ENCODE measurements at regions not wholly inside any gene's neighbourhood (a gene's known extent, or its start where the extent isn't known, plus 50 kb on each side); places are given as distances from the start of the nearest gene placed in this dataset.
"Not testable (repeated sequence)": the region's sequence is repeated elsewhere in the genome, so short reads cannot be mapped to it uniquely, and the experiment has no call there.

GRCh38 chr2:75892490-75892889 lies 181.8 kb upstream of the GCFC2 start:
- intact Hi-C loops (cut with DNase I) = no loop called here
- DNase-seq (ENCODE audit: missing footprints) = no peak
- ATAC-seq = no peak

GRCh38 chr2:75882530-75882929 lies 171.8 kb upstream of the GCFC2 start:
- intact Hi-C loops (cut with DNase I) = no loop called here
- ATAC-seq = no peak
- no peak for DNase-seq (ENCODE audit: missing footprints)

- intact Hi-C loops (cut with DNase I); DNase-seq (ENCODE audit: missing footprints); ATAC-seq: not testable (repeated sequence)
These were observed 164.9 kb upstream of the GCFC2 start for GRCh38 chr2:75875606-75876005.

- ATAC-seq; DNase-seq (ENCODE audit: missing footprints); intact Hi-C loops (cut with DNase I): not testable (repeated sequence)
These were observed 161.3 kb upstream of the GCFC2 start for GRCh38 chr2:75871762-75872614.

- intact Hi-C loops (cut with DNase I) = no loop called here
- ATAC-seq = no peak
- DNase-seq (ENCODE audit: missing footprints) = no peak
These were observed 160.0 kb upstream of the GCFC2 start for GRCh38 chr2:75870651-75871137.

DNA sequence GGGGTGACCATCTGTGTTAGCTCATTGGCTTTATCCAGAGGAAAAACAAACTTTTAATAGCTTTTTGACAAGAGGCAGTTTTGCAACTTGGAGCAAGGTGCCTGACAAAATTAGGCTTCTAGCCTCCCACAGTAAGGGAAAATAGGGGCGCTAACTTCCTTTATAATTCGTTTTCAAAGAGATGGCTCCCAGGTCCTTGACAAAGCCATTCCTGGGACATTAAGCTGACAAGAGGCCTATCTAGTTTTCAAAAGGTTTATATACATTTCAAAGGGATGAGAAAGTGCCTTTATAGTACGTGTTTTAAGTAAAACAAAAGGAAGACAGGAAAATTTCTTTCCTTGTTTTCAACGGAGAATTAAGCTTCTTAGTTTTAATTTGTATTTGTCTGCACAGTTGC lies 159.4 kb upstream of the GCFC2 start:
- no peak for DNase-seq (ENCODE audit: missing footprints)
- intact Hi-C loops (cut with DNase I) = no loop called here
- no peak for ATAC-seq

DNA sequence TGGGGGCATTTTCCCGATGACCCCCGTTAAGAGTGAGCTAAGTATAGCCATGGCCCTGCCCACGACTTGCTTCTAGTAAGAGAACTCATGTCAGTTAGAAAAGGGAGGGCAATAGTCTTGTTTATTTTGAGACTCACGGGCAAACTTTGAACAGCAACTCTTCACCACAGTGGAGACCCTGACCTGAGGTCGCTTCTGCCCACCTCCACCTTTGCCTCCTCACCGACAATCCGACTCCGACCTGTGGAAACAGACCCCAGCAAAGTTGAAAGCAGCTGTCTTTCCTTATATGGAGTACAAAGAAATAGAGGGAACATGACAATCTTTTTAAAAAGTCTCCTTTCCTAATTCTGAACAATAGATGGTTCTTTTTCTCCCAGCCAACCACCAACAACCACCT lies 155.0 kb upstream of the GCFC2 start:
- no peak for DNase-seq (ENCODE audit: missing footprints)

DNA sequence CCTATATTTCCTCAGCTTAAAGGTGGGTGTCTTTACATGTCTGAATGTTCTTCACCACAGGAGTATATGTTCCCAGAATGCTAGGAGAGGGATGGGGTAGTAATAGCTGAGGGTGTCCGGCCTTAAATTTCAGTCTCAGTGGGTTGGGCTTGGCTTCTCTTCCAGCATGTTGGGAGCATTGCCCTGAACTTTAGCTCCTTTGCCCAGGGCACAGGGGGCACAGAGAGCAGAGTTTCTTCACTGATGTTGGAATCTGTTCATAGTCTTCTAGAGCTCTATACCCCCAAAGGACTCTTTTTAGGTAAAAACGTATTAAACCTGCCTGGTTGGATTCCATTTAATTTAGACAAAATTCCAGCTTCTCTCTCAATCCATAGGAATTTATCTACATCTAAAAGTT lies 154.4 kb upstream of the GCFC2 start:
- DNase-seq (ENCODE audit: missing footprints) = peak; percentile 43
- no peak for ATAC-seq
- intact Hi-C loops (cut with DNase I) = no loop called here

More for the DNA sequence above, 155.0 kb upstream of the GCFC2 start:
- intact Hi-C loops (cut with DNase I) = no loop called here
- ATAC-seq = no peak

GRCh38 chr2:75862547-75862946 lies 151.8 kb upstream of the GCFC2 start:
- intact Hi-C loops (cut with DNase I) = no loop called here
- ATAC-seq = no peak
- DNase-seq (ENCODE audit: missing footprints) = no peak

- ATAC-seq = no peak
- no peak for DNase-seq (ENCODE audit: missing footprints)
- intact Hi-C loops (cut with DNase I) = no loop called here
These were observed 142.7 kb upstream of the GCFC2 start for GRCh38 chr2:75853436-75853835.

DNA sequence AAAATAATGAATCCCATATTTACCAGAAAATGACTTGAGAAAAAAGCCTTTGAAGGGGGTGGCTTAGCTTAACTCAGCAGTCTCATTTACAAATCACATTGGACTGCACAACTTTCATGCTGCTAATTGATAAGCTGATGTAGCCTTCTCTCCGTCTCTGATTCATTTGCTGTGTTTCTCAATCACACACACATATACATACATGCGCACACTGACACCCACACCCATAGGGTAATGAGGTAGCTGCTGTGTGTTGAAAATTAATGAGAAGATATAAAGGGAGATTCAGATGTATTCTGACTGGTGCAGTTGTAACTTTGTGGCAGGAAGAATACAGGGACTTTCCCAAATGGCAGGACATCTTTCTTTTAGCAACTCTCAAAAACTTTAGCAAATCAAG lies 141.9 kb upstream of the GCFC2 start:
- intact Hi-C loops (cut with DNase I) = no loop called here
- DNase-seq (ENCODE audit: missing footprints) (no peak), ATAC-seq (no peak)

DNA sequence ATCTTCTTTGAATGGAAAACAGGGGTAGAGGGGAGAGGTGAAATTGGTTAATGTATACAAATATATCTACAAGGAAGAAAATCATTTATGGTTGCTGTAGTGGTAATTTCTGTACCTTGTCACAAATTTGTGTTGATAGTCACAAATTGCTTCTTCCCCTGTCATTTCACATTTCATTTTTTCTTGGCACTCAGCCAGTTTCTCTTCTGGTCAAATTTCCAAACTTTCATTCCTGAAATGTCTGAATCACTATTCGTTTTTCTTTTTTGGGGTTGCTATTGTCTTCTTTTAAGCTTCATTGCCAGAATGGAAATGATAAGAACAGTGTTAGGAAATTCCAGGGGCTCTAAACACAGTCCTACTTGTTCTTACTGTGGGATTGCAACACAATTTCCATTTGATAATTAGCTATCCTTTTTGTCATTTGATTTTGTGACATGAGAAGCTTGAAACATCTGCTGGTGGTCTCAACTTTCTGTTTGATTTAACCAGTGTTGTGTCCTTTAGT lies 136.0 kb upstream of the GCFC2 start:
- intact Hi-C loops (cut with DNase I) = no loop called here
- ATAC-seq = no peak
- no peak for DNase-seq (ENCODE audit: missing footprints)

DNA sequence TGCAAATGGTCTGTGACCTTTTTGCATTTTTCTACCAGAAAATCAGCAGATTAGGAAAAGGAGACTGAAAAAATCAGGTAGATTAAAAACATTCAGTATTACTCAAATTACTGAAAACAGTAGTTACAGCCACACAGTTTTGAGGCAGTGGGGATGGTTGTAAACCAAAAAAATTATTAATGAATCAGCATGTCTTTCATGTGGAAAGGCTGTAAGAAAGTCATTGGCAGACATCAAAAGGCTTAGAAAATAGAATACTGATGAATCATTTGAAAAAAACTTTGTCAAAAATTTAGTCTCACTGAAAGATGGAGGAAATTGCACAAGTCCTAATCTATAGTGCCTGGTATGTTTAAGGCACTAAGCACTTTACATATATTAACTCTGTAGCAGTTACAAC lies 133.9 kb upstream of the GCFC2 start:
- intact Hi-C loops (cut with DNase I) = no loop called here
- no peak for ATAC-seq
- DNase-seq (ENCODE audit: missing footprints) = no peak

- DNase-seq (ENCODE audit: missing footprints); intact Hi-C loops (cut with DNase I); ATAC-seq: not testable (repeated sequence)
These were observed 123.9 kb upstream of the GCFC2 start for GRCh38 chr2:75834588-75834987.

DNA sequence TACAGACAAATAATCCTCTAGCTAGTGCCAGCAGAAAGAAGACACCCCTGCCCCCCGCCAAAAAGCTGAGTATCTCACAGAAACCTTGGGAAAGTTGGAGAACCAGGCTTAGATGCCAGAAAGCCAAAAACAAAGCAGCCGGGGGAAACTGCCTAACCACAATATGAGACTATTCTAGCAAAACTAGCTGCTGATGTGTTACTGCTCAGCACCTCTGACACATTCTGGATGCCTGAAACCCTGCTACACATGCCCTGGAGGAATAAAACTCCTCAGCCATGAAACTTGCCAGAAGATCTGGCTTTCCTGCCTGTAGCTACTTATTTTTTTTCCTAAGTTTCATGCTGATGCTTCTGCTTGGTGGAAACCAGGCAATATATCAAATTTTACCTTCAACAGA lies 122.7 kb upstream of the GCFC2 start:
- intact Hi-C loops (cut with DNase I) = no loop called here
- ATAC-seq (no peak), DNase-seq (ENCODE audit: missing footprints) (no peak)

DNA sequence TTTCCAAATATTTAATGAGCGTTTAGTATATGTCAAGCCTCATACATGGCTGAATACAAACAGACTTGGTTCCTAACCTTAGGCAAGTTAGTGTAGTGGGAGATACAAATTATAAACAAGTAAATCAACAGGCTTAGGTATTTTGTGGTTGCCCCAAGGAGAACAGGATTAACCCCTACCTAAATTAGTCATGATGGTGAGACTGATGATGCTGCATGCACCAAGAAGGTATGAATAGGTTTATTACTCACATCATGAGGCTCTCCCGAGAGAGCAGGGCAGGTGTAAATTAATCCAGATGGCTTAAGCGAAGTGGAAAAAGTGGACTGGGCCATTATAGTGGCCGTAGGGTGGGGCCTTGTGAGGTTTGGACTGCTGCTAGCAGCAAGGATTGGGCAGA lies 118.1 kb upstream of the GCFC2 start:
- DNase-seq (ENCODE audit: missing footprints) = no peak
- intact Hi-C loops (cut with DNase I) = no loop called here
- ATAC-seq = no peak

- ATAC-seq; DNase-seq (ENCODE audit: missing footprints); intact Hi-C loops (cut with DNase I): not testable (repeated sequence)
These were observed 112.8 kb upstream of the GCFC2 start for GRCh38 chr2:75823515-75823914.

DNA sequence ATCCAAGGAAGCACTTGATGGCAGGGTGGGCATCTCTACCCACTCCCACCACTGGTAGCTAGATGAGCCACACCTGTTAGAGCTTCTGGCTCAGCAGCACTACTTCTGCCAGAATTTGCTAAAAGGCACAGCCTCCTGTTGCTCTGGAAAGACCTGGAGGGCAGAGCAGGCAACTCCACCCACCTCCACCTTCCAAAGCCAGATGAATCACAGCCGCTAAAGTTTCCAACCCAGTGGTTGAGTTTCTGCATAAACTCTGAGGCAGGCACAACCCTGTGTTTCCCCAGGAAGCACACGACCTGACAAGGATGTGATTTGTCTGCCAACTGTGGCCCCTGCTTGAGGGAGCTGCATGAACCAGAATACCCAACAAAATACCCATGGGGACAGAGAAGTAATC lies 111.6 kb upstream of the GCFC2 start:
- ATAC-seq (no peak), DNase-seq (ENCODE audit: missing footprints) (no peak)
- intact Hi-C loops (cut with DNase I) = no loop called here

- DNase-seq (ENCODE audit: missing footprints) = no peak
- ATAC-seq = no peak
- intact Hi-C loops (cut with DNase I) = no loop called here
These were observed 110.0 kb upstream of the GCFC2 start for GRCh38 chr2:75820693-75821092.

GRCh38 chr2:75810611-75811330 lies 100.1 kb upstream of the GCFC2 start:
- intact Hi-C loops (cut with DNase I) = no loop called here
- DNase-seq (ENCODE audit: missing footprints) (no peak), ATAC-seq (no peak)

All from Right ventricle myocardium inferior (tissue), 1 donor.